ENCODE measurements at regions not wholly inside any gene's neighbourhood (a gene's known extent, or its start where the extent isn't known, plus 50 kb on each side); places are given as distances from the start of the nearest gene placed in this dataset. TPM values are rescaled to one million over a fixed set of nuclear protein-coding genes. Genes with fewer than 3 reads are reported as not detected.

DNA sequence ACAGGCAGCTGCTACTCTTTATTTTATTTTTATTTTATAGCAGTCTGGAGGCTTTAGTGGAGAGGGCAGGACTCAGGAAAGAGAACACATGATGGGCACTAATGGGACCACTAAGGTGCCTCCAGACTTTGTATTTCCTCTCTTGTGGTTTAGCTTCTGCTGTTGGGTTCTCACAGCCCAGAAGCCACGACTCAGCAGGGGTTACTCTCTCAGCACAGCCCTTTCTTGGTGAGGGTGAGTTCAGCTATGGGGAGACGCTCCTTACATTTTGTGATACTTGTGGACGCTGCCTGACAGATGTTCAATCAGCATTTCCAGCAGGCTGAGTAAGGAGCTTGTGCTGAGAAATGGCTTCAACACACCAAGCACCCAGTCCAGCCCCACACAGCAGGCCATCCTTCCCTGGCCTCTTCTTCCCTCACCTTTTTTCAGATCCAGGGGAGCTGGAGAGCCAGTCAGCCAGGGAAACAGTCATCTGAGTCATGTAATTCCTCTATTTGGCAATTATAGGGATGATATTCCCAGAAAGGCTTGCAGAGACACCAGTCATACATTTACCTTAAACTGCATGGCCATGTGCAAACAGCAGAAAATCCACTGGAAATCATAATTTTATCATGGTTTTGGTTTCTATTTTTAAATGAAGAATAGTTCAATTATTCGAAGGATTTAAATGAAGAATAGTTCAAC lies 53.2 kb upstream of the RAB3GAP2 start:
- TF ChIP-seq CTCF (IDR thresholded peaks at IDR 0.05; ENCODE audit: low read depth, low read length): no peak
- ChIA-PET CTCF (no interaction called here), POLR2A (no interaction called here)

GRCh38 chr1:220323717-220324116 lies 51.5 kb upstream of the RAB3GAP2 start:
- ChIA-PET POLR2A (no interaction called here), CTCF (no interaction called here)
- no peak for TF ChIP-seq CTCF (IDR thresholded peaks at IDR 0.05; ENCODE audit: low read depth, low read length)
- Histone ChIP-seq H3K27ac (ENCODE audit: low read depth, low read length) (no peak overlapping the region), H3K9me3 (ENCODE audit: control insufficient read depth, insufficient read depth, low read length) (no peaks in the 10 kb centered on the region), H3K27me3 (ENCODE audit: control insufficient read depth, insufficient read depth, low read length) (peaks cover 4% of the 10 kb centered on the region), H3K4me3 (ENCODE audit: low read depth, low read length) (no peak overlapping the region)
- no peak for DNase-seq (ENCODE audit: low read depth, low spot score)

More for the DNA sequence above, 53.2 kb upstream of the RAB3GAP2 start:
- H3K27ac ChIP-seq (ENCODE audit: low read depth, low read length): no peak overlapping the region
- no peak overlapping the region for H3K4me3 ChIP-seq (ENCODE audit: low read depth, low read length)
- peaks cover 4% of the 10 kb centered on the region for H3K27me3 ChIP-seq (ENCODE audit: control insufficient read depth, insufficient read depth, low read length)
- H3K9me3 ChIP-seq (ENCODE audit: control insufficient read depth, insufficient read depth, low read length): no peaks in the 10 kb centered on the region
- no peak for DNase-seq (ENCODE audit: low read depth, low spot score)

- ChIA-PET POLR2A (no interaction called here), CTCF (interaction anchor here (0.5 kb wide), 1 partner anchor 10 kb away, joined by 4 read pairs; no protein-coding TSS in a partner anchor)
- no peak for DNase-seq (ENCODE audit: low read depth, low spot score)
- Histone ChIP-seq H3K27ac (ENCODE audit: low read depth, low read length) (no peak overlapping the region), H3K4me3 (ENCODE audit: low read depth, low read length) (no peak overlapping the region), H3K27me3 (ENCODE audit: control insufficient read depth, insufficient read depth, low read length) (no peaks in the 10 kb centered on the region), H3K9me3 (ENCODE audit: control insufficient read depth, insufficient read depth, low read length) (no peaks in the 10 kb centered on the region)
- no peak for TF ChIP-seq CTCF (IDR thresholded peaks at IDR 0.05; ENCODE audit: low read depth, low read length)
These were observed 50.3 kb upstream of the RAB3GAP2 start for GRCh38 chr1:220322570-220322969.

Small RNAs in the stretch of these regions (small RNA-seq; reads per million reads assigned to genes)
- not detected for gene AC096644.2 (ENCODE audit: insufficient read length, low read depth)

All from AG04450 (cell line).